ENCODE measurements at regions not wholly inside any gene's neighbourhood (a gene's known extent, or its start where the extent isn't known, plus 50 kb on each side); places are given as distances from the start of the nearest gene placed in this dataset.
"Not testable (repeated sequence)": the region's sequence is repeated elsewhere in the genome, so short reads cannot be mapped to it uniquely, and the experiment has no call there.

GRCh38 chr3:94787734-94788270 is 724.9 kb downstream of the NSUN3 start:
- no peaks in the 10 kb centered on the region for H3K4me1 ChIP-seq (ENCODE audit: control insufficient read depth in 5 of 5, insufficient read depth in 5 of 5, low read length in 5 of 5)
- H3K9me3 ChIP-seq (ENCODE audit: control insufficient read depth in 5 of 5, low read length in 5 of 5): no peaks in the 10 kb centered on the region
- H3K9ac ChIP-seq (ENCODE audit: low read length in 5 of 5): no peak overlapping the region
- H3K36me3 ChIP-seq (ENCODE audit: control insufficient read depth in 5 of 5, insufficient read depth in 5 of 5, low read length in 5 of 5): no peaks in the 10 kb centered on the region
- no peak overlapping the region for H3K4me3 ChIP-seq (ENCODE audit: low read depth in 1 of 5, low read length in 5 of 5)
- H3K27ac ChIP-seq (ENCODE audit: low read depth, low read length): no peak overlapping the region
- no peaks in the 10 kb centered on the region for H3K27me3 ChIP-seq (ENCODE audit: control insufficient read depth in 5 of 5, insufficient read depth in 4 of 5, low read length in 5 of 5)

DNA sequence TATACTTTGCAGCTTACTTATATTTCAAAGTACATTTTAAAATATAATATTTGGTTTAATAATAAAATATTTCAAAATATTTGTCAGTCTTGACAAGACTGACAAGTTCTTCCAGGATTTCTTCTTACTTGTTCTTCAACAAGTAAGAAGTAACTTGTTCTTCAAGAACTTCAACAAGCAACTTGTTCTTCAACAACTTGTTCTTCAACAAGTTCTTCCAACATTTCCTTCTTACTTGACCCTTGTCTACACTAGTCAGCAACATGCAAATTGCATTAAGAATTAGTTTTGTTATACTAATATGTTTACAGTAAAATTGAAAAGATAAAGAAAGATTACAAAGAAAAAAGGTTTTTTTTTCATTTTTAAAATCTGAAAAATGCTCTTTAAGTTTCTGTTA is 731.7 kb downstream of the NSUN3 start:
- H3K9me3 ChIP-seq (ENCODE audit: control insufficient read depth in 5 of 5, low read length in 5 of 5): no peaks in the 10 kb centered on the region
- H3K27ac ChIP-seq (ENCODE audit: low read depth, low read length): no peak overlapping the region
- no peak overlapping the region for H3K4me3 ChIP-seq (ENCODE audit: low read depth in 1 of 5, low read length in 5 of 5)
- no peaks in the 10 kb centered on the region for H3K27me3 ChIP-seq (ENCODE audit: control insufficient read depth in 5 of 5, insufficient read depth in 4 of 5, low read length in 5 of 5)
- H3K36me3 ChIP-seq (ENCODE audit: control insufficient read depth in 5 of 5, insufficient read depth in 5 of 5, low read length in 5 of 5): no peaks in the 10 kb centered on the region
- H3K9ac ChIP-seq (ENCODE audit: low read length in 5 of 5): no peak overlapping the region
- H3K4me1 ChIP-seq (ENCODE audit: control insufficient read depth in 5 of 5, insufficient read depth in 5 of 5, low read length in 5 of 5): no peaks in the 10 kb centered on the region

DNA sequence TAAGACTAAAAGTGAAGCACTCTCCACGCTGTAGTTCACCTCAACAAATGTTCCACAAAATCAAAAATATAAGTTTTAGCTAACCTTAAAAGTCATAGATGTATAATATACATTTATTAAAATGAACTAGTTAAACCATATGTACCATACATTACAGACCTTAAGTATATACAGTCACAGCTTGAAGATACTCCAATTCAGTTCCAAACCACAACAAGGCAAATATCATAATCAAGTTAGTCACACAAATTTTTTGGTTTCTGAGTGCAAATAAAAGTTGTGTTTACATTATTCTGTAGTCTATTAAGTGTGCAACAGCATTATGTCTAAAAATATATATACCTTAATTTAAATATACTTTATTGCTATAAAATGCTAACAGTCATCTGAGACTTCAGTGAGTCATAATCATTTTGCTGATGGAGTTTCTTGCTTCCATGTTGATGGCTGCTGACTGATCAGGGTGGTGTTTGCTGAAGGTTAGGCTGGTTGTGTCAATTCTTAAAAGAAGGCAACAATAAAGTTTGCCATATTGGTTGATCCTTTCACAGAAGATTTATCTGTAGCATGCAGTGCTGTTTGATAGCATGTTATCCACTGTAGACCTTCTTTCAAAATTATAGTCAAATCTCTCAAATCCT is 736.7 kb downstream of the NSUN3 start:
- Histone ChIP-seq H3K27me3 (ENCODE audit: control insufficient read depth in 5 of 5, insufficient read depth in 4 of 5, low read length in 5 of 5) (no peaks in the 10 kb centered on the region), H3K4me3 (ENCODE audit: low read depth in 1 of 5, low read length in 5 of 5) (no peak overlapping the region), H3K9ac (ENCODE audit: low read length in 5 of 5) (no peak overlapping the region), H3K36me3 (ENCODE audit: control insufficient read depth in 5 of 5, insufficient read depth in 5 of 5, low read length in 5 of 5) (no peaks in the 10 kb centered on the region), H3K9me3 (ENCODE audit: control insufficient read depth in 5 of 5, low read length in 5 of 5) (no peaks in the 10 kb centered on the region), H3K4me1 (ENCODE audit: control insufficient read depth in 5 of 5, insufficient read depth in 5 of 5, low read length in 5 of 5) (no peaks in the 10 kb centered on the region), H3K27ac (ENCODE audit: low read depth, low read length) (no peak overlapping the region)

DNA sequence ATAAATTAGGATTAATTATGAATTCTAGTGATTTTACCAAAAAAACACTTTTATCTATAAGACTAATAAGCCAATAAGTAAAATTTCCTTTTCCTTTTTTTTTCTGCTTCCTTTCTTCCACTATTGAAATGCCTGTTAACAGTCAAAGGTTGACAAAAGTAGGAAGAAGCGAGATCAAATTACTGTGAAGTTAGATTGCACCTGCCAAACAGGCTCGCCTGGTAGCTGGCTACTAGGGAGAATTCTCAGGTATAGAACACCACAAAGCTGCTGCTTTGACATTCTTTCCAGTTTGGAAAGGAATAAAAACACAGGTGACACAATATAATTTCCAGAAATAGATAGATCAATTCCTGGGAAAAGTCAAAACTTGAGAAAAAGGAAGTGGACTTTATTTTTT is 749.0 kb downstream of the NSUN3 start:
- no peaks in the 10 kb centered on the region for H3K4me1 ChIP-seq (ENCODE audit: control insufficient read depth in 5 of 5, insufficient read depth in 5 of 5, low read length in 5 of 5)
- H3K27ac ChIP-seq (ENCODE audit: low read depth, low read length): no peak overlapping the region
- no peak overlapping the region for H3K9ac ChIP-seq (ENCODE audit: low read length in 5 of 5)
- H3K36me3 ChIP-seq (ENCODE audit: control insufficient read depth in 5 of 5, insufficient read depth in 5 of 5, low read length in 5 of 5): no peaks in the 10 kb centered on the region
- no peaks in the 10 kb centered on the region for H3K27me3 ChIP-seq (ENCODE audit: control insufficient read depth in 5 of 5, insufficient read depth in 4 of 5, low read length in 5 of 5)
- no peak overlapping the region for H3K4me3 ChIP-seq (ENCODE audit: low read depth in 1 of 5, low read length in 5 of 5)
- H3K9me3 ChIP-seq (ENCODE audit: control insufficient read depth in 5 of 5, low read length in 5 of 5): no peaks in the 10 kb centered on the region

DNA sequence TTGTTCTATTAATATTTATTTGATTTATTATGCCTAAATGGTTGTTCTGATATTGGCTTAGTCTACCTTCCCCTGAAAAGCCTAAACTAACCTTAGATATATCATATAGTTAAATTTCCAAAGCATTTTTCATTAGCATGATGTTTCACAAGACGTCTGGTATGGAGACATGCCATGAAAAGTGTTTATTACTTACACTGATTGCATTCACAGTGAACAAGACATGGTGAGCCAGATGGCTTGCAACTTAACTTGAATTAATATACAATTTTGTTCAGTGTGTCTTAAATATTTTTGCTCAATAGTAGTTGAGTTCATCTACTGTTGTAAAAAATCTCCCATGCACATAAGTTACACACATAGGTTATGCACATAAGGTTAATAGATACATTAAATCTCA is 758.4 kb downstream of the NSUN3 start:
- no peaks in the 10 kb centered on the region for H3K4me1 ChIP-seq (ENCODE audit: control insufficient read depth in 5 of 5, insufficient read depth in 5 of 5, low read length in 5 of 5)
- no peak overlapping the region for H3K4me3 ChIP-seq (ENCODE audit: low read depth in 1 of 5, low read length in 5 of 5)
- no peaks in the 10 kb centered on the region for H3K36me3 ChIP-seq (ENCODE audit: control insufficient read depth in 5 of 5, insufficient read depth in 5 of 5, low read length in 5 of 5)

GRCh38 chr3:94822298-94822697 is 759.4 kb downstream of the NSUN3 start:
- peaks cover 0 to 3% (median 0%) of the 10 kb centered on the region in 5 donors for H3K9me3 ChIP-seq (ENCODE audit: control insufficient read depth in 5 of 5, low read length in 5 of 5)
- no peaks in the 10 kb centered on the region for H3K27me3 ChIP-seq (ENCODE audit: control insufficient read depth in 5 of 5, insufficient read depth in 4 of 5, low read length in 5 of 5)
- no peak overlapping the region for H3K4me3 ChIP-seq (ENCODE audit: low read depth in 1 of 5, low read length in 5 of 5)
- no peaks in the 10 kb centered on the region for H3K36me3 ChIP-seq (ENCODE audit: control insufficient read depth in 5 of 5, insufficient read depth in 5 of 5, low read length in 5 of 5)
- H3K4me1 ChIP-seq (ENCODE audit: control insufficient read depth in 5 of 5, insufficient read depth in 5 of 5, low read length in 5 of 5): no peaks in the 10 kb centered on the region
- H3K9ac ChIP-seq (ENCODE audit: low read length in 5 of 5): no peak overlapping the region
- H3K27ac ChIP-seq (ENCODE audit: low read depth, low read length): no peak overlapping the region

More for the DNA sequence above, 758.4 kb downstream of the NSUN3 start:
- H3K9me3 ChIP-seq (ENCODE audit: control insufficient read depth in 5 of 5, low read length in 5 of 5): peaks cover 0 to 3% (median 0%) of the 10 kb centered on the region in 5 donors
- H3K27ac ChIP-seq (ENCODE audit: low read depth, low read length): no peak overlapping the region
- no peaks in the 10 kb centered on the region for H3K27me3 ChIP-seq (ENCODE audit: control insufficient read depth in 5 of 5, insufficient read depth in 4 of 5, low read length in 5 of 5)
- H3K9ac ChIP-seq (ENCODE audit: low read length in 5 of 5): no peak overlapping the region

GRCh38 chr3:94846251-94846650 is 783.4 kb downstream of the NSUN3 start:
- not testable (repeated sequence) for H3K4me1 ChIP-seq (ENCODE audit: control insufficient read depth in 5 of 5, insufficient read depth in 5 of 5, low read length in 5 of 5)

GRCh38 chr3:94862703-94863102 is 799.8 kb downstream of the NSUN3 start:
- H3K4me3 ChIP-seq (ENCODE audit: low read depth in 1 of 5, low read length in 5 of 5): no peak overlapping the region
- H3K9ac ChIP-seq (ENCODE audit: low read length in 5 of 5): no peak overlapping the region
- H3K9me3 ChIP-seq (ENCODE audit: control insufficient read depth in 5 of 5, low read length in 5 of 5): peaks cover 5 to 22% (median 13%) of the 10 kb centered on the region in 5 donors
- H3K4me1 ChIP-seq (ENCODE audit: control insufficient read depth in 5 of 5, insufficient read depth in 5 of 5, low read length in 5 of 5): peaks cover 0 to 5% (median 0%) of the 10 kb centered on the region in 5 donors
- no peaks in the 10 kb centered on the region for H3K36me3 ChIP-seq (ENCODE audit: control insufficient read depth in 5 of 5, insufficient read depth in 5 of 5, low read length in 5 of 5)
- H3K27me3 ChIP-seq (ENCODE audit: control insufficient read depth in 5 of 5, insufficient read depth in 4 of 5, low read length in 5 of 5): no peaks in the 10 kb centered on the region
- no peak overlapping the region for H3K27ac ChIP-seq (ENCODE audit: low read depth, low read length)

More at GRCh38 chr3:94846251-94846650, 783.4 kb downstream of the NSUN3 start:
- not testable (repeated sequence) for H3K27me3 ChIP-seq (ENCODE audit: control insufficient read depth in 5 of 5, insufficient read depth in 4 of 5, low read length in 5 of 5); H3K27ac ChIP-seq (ENCODE audit: low read depth, low read length); H3K36me3 ChIP-seq (ENCODE audit: control insufficient read depth in 5 of 5, insufficient read depth in 5 of 5, low read length in 5 of 5); H3K9me3 ChIP-seq (ENCODE audit: control insufficient read depth in 5 of 5, low read length in 5 of 5); H3K4me3 ChIP-seq (ENCODE audit: low read depth in 1 of 5, low read length in 5 of 5); H3K9ac ChIP-seq (ENCODE audit: low read length in 5 of 5)

- H3K27ac ChIP-seq (ENCODE audit: low read depth, low read length): no peak overlapping the region
- H3K4me3 ChIP-seq (ENCODE audit: low read depth in 1 of 5, low read length in 5 of 5): no peak overlapping the region
- no peak overlapping the region for H3K9ac ChIP-seq (ENCODE audit: low read length in 5 of 5)
- H3K36me3 ChIP-seq (ENCODE audit: control insufficient read depth in 5 of 5, insufficient read depth in 5 of 5, low read length in 5 of 5): no peaks in the 10 kb centered on the region
- peaks cover 3 to 15% (median 10%) of the 10 kb centered on the region in 5 donors for H3K9me3 ChIP-seq (ENCODE audit: control insufficient read depth in 5 of 5, low read length in 5 of 5)
- no peaks in the 10 kb centered on the region for H3K27me3 ChIP-seq (ENCODE audit: control insufficient read depth in 5 of 5, insufficient read depth in 4 of 5, low read length in 5 of 5)
- H3K4me1 ChIP-seq (ENCODE audit: control insufficient read depth in 5 of 5, insufficient read depth in 5 of 5, low read length in 5 of 5): peaks cover 0 to 8% (median 0%) of the 10 kb centered on the region in 5 donors
Observed at GRCh38 chr3:94869059-94869547, 806.2 kb downstream of the NSUN3 start.

DNA sequence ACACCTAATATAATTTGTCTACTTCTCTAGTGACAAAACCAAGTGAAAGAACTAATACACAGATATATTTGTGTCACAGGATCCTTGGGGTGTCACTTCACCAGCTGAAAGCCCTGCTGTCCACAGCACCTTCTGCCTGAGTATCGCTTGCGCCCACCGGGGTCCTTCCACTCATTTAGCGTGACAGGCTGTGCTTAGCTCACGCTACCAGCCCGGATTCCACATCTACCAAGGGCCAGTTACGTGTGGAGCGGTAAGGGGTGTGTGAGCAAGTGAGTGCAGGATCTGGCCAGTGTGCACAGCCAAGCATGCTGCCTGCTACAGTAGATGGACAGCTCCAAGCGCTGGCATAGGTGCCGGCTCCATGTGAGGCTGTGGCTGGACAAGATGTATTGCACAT is 810.9 kb downstream of the NSUN3 start:
- Histone ChIP-seq H3K4me3 (ENCODE audit: low read depth in 1 of 5, low read length in 5 of 5) (no peak overlapping the region), H3K9me3 (ENCODE audit: control insufficient read depth in 5 of 5, low read length in 5 of 5) (peaks cover 0 to 13% (median 0%) of the 10 kb centered on the region in 5 donors), H3K36me3 (ENCODE audit: control insufficient read depth in 5 of 5, insufficient read depth in 5 of 5, low read length in 5 of 5) (no peaks in the 10 kb centered on the region), H3K27ac (ENCODE audit: low read depth, low read length) (no peak overlapping the region), H3K9ac (ENCODE audit: low read length in 5 of 5) (no peak overlapping the region), H3K4me1 (ENCODE audit: control insufficient read depth in 5 of 5, insufficient read depth in 5 of 5, low read length in 5 of 5) (peaks cover 0 to 3% (median 0%) of the 10 kb centered on the region in 5 donors), H3K27me3 (ENCODE audit: control insufficient read depth in 5 of 5, insufficient read depth in 4 of 5, low read length in 5 of 5) (no peaks in the 10 kb centered on the region)

All from subcutaneous abdominal adipose tissue (tissue), 5 donors.